PC-9 (cell line): ENCODE measurements at regions not wholly inside any gene's neighbourhood (a gene's known extent, or its start where the extent isn't known, plus 50 kb on each side); places are given as distances from the start of the nearest gene placed in this dataset.
A peak's percentile ranks its signal among the peaks of the same experiment; 100 is the strongest.

Experiments
- BruUV-seq: library from RNA; stranded (reverse); fragments of 400-500 nt; replicated peaks from 2 replicates; lab custom pipeline; 2021; lab: Mats Ljungman, UMichigan
- CTCF ChIA-PET: fragments of 300-600 bp; sonication (Branson Sonifier 250); formaldehyde crosslinking; loops from one replicate; lab custom pipeline; 2022; ENCODE audit warnings: antibody characterized with exemption; lab: Charles Lee
- POLR2A ChIA-PET: fragments of 300-600 bp; sonication (Branson Sonifier 250); formaldehyde crosslinking; loops from one replicate; lab custom pipeline; 2022; ENCODE audit warnings: antibody characterized with exemption; ENCODE audit not compliant: unreplicated experiment; lab: Charles Lee
- DNase-seq, 2 experiments: peaks; one replicate each; pipeline versions ENCODE4 v3.0.0 to v3.0.0-alpha.2; 2015 to 2022; ENCODE audit warnings: mixed read lengths in 1 of 2
- H2AFZ ChIP-seq: fragments of 200-600 bp; sonication (generic); 2 replicates; pipeline ENCODE4 v1.8.1; 2017; ENCODE audit warnings: antibody characterized with exemption
- H3F3A ChIP-seq: fragments of 200-600 bp; sonication (generic); 2 replicates; pipeline ENCODE4 v1.8.1; 2017; ENCODE audit warnings: antibody characterized with exemption, mild to moderate bottlenecking, low read depth; ENCODE audit not compliant: insufficient read depth
- H3K27ac ChIP-seq: fragments of 200-600 bp; sonication (generic); 2 replicates; pipeline ENCODE4 v1.6.1; 2016; ENCODE audit warnings: mixed run types
- H3K27me3 ChIP-seq: fragments of 200-600 bp; sonication (generic); 2 replicates; pipeline ENCODE4 v1.6.1; 2016; ENCODE audit warnings: low read depth, mixed run types; ENCODE audit not compliant: insufficient read depth
- H3K36me3 ChIP-seq: fragments of 200-600 bp; sonication (generic); 2 replicates; pipeline ENCODE4 v1.6.1; 2016; ENCODE audit warnings: low read depth, mixed run types
- H3K4me1 ChIP-seq: fragments of 200-600 bp; sonication (generic); replicated peaks from 2 replicates; pipeline ENCODE4 v1.6.1; 2016; ENCODE audit warnings: mixed run types; ENCODE audit not compliant: insufficient read depth
- H3K4me2 ChIP-seq: fragments of 200-600 bp; sonication (generic); 2 replicates; pipeline ENCODE4 v1.6.1; 2017; ENCODE audit warnings: mixed run types
- H3K4me3 ChIP-seq: fragments of 200-600 bp; sonication (generic); 2 replicates; pipeline ENCODE4 v1.6.1; 2016; ENCODE audit warnings: mixed run types
- H3K79me2 ChIP-seq: fragments of 200-600 bp; sonication (generic); 2 replicates; pipeline ENCODE4 v1.6.1; 2017; ENCODE audit warnings: low read depth, mixed run types
- H3K9me2 ChIP-seq: fragments of 200-600 bp; sonication (generic); 2 replicates; pipeline ENCODE4 v1.8.1; 2017; ENCODE audit warnings: mild to moderate bottlenecking; ENCODE audit not compliant: insufficient read depth
- H3K9me3 ChIP-seq: fragments of 200-600 bp; sonication (generic); 2 replicates; pipeline ENCODE4 v1.8.1; 2016; ENCODE audit warnings: low read depth; ENCODE audit not compliant: insufficient read depth
- H4K20me1 ChIP-seq: fragments of 200-600 bp; sonication (generic); 2 replicates; pipeline ENCODE4 v1.8.1; 2017; ENCODE audit not compliant: insufficient read depth
- CTCF ChIP-seq: fragments of 200-600 bp; sonication (generic); conservative IDR thresholded peaks from 2 replicates; pipeline ENCODE4 v1.6.1; 2017; ENCODE audit warnings: mixed run types, antibody characterized with exemption, mild to moderate bottlenecking, moderate library complexity
- EZH2 ChIP-seq: fragments of 200-600 bp; sonication (generic); IDR thresholded peaks from 2 replicates; pipeline ENCODE4 v1.8.0; 2017; ENCODE audit warnings: antibody characterized with exemption, low read depth
- intact Hi-C: fragments of 100-400 bp; cut with micrococcal nuclease; formaldehyde crosslinking; loops from one replicate; pipeline ENCODE4 v1.10.0; 2022; ENCODE audit not compliant: unreplicated experiment

GRCh38 chr6:15949982-15950381, 178.9 kb upstream of the MYLIP start:
- Histone ChIP-seq H3K9me2 (no peaks in the 10 kb centered on the region), H3K4me1 (no peaks in the 10 kb centered on the region), H3K4me3 (no peak overlapping the region), H3F3A (no peaks in the 10 kb centered on the region), H2AFZ (no peak overlapping the region), H3K4me2 (no peak overlapping the region), H3K36me3 (no peaks in the 10 kb centered on the region), H4K20me1 (no peaks in the 10 kb centered on the region), H3K9me3 (no peaks in the 10 kb centered on the region; the same call in 1 of the 2 replicates), H3K27ac (no peak overlapping the region), H3K79me2 (no peaks in the 10 kb centered on the region), H3K27me3 (peaks cover 46% of the 10 kb centered on the region)
- BruUV-seq = no TSS peak
- CTCF ChIA-PET = no interaction called here
- DNase-seq = no peak
- POLR2A ChIA-PET = no interaction called here
- intact Hi-C loops = no loop called here
- no peak for TF ChIP-seq EZH2

DNA sequence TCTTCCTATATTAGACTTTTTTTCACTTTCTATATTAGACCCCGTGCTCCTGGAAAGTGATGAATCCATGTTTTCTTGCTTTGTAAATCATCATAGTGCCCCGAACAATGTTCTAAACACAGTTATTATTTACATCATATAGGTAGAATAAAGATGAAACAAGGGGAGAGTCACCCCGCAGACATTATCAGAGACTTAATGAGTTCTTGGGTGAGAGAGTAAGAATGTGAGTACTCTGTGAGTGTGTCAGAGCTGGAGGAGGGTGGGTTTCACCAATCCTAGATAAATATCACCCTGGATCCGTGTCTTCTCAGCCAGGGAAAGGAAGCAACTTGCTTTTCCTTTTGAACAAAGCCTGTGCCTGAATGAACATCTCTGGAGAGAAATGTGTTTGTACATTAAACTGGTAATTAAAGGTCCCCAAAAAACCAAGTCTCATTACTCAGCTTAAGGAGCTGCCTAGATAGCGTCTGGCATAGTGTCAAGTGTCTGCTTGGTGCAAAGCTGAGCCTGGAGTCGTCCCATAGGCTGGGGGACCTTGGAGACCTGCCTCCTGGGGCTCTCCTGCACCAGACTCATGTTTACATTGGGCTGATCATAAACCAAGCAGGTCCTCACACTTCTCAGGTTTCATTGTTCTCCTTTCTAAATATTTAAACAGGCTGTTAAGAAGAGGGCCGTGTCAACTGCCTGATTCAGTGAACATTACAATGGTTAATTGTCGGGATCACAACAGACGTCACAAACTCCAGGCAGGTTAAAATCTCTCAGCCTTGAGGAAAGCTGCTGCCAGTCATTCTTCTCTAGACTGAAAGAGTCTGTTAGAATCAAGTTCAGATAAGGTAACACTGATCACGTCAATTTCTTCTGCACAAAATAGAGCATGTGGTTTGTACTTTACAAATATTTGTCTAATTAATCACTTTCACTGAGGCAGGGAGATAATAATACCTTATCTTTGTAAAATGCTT, 179.7 kb upstream of the MYLIP start:
- DNase-seq = peak in 1 of 2 experiments; percentile 40
- Histone ChIP-seq H3K9me3 (no peaks in the 10 kb centered on the region; the same call in 1 of the 2 replicates), H3K79me2 (no peaks in the 10 kb centered on the region), H3F3A (no peaks in the 10 kb centered on the region), H3K27me3 (peaks cover 50% of the 10 kb centered on the region), H2AFZ (no peak overlapping the region), H3K27ac (no peak overlapping the region), H4K20me1 (no peaks in the 10 kb centered on the region), H3K9me2 (no peaks in the 10 kb centered on the region), H3K36me3 (no peaks in the 10 kb centered on the region), H3K4me3 (no peak overlapping the region), H3K4me2 (no peak overlapping the region), H3K4me1 (no peaks in the 10 kb centered on the region)
- CTCF ChIA-PET = no interaction called here
- intact Hi-C loops = no loop called here
- no peak for TF ChIP-seq CTCF
- no peak for TF ChIP-seq EZH2
- POLR2A ChIA-PET = no interaction called here
- no TSS peak for BruUV-seq

DNA sequence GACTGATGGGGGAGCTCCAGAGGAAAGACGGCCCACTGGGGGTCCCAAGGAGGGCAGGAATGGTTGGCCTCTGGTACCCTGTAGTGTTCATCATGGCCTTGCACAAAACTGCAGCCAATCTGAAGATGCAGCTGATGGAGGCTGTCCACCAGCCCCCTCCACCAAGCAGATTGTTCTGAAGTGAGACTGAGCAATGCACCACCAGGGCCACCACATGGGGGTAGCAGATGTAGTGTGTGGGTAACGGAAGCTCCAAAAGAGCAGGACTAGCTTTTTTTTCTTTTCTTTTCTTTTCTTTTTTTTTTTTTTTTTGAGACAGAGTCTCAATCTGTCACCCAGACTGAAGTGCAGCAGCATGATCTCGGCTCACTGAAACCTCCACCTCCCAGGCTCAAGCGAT, 181.0 kb upstream of the MYLIP start:
- ChIA-PET POLR2A (no interaction called here), CTCF (no interaction called here)
- Histone ChIP-seq H3K9me2 (no peaks in the 10 kb centered on the region), H2AFZ (no peak overlapping the region), H3K9me3 (no peaks in the 10 kb centered on the region; the same call in 1 of the 2 replicates), H3K4me3 (no peak overlapping the region), H3K4me1 (no peaks in the 10 kb centered on the region), H3K27me3 (peaks cover 60% of the 10 kb centered on the region), H3K36me3 (no peaks in the 10 kb centered on the region), H3K27ac (no peak overlapping the region), H3F3A (no peaks in the 10 kb centered on the region), H4K20me1 (peaks cover 3% of the 10 kb centered on the region; the same call in 1 of the 2 replicates), H3K4me2 (no peak overlapping the region), H3K79me2 (no peaks in the 10 kb centered on the region)
- no TSS peak for BruUV-seq
- no peak for TF ChIP-seq EZH2
- intact Hi-C loops = no loop called here
- DNase-seq = no peak

DNA sequence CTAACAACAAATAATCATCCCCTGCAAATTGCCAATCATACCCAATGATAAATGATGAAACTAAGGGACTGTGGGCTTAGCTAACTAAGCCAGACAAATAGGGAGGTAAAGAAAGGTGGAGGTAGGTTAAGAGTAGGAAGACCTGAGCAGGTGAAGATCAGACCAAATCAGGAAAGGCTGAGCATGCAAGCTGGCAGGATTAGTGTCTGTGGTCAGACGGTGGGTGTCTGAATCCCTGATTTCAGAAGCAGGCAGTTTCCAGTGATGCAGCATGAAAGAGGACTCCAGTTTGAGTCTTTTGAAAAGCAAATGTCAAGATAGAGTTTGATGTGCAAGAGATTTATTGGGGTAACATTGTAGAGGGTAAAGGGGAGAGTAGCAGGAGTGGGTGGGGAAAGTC, 181.4 kb upstream of the MYLIP start:
- H3K4me2 ChIP-seq = no peak overlapping the region
- H4K20me1 ChIP-seq = peaks cover 3% of the 10 kb centered on the region; the same call in 1 of the 2 replicates
- H3K9me3 ChIP-seq = no peaks in the 10 kb centered on the region; the same call in 1 of the 2 replicates
- ChIA-PET CTCF (no interaction called here), POLR2A (no interaction called here)
- H3K36me3 ChIP-seq = no peaks in the 10 kb centered on the region
- no peaks in the 10 kb centered on the region for H3F3A ChIP-seq
- H3K27me3 ChIP-seq = peaks cover 65% of the 10 kb centered on the region
- no TSS peak for BruUV-seq
- DNase-seq = no peak
- TF ChIP-seq EZH2 (no peak), CTCF (no peak)
- H3K27ac ChIP-seq = no peak overlapping the region
- no peaks in the 10 kb centered on the region for H3K4me1 ChIP-seq
- intact Hi-C loops = no loop called here
- H3K4me3 ChIP-seq = no peak overlapping the region
- H3K79me2 ChIP-seq = no peaks in the 10 kb centered on the region
- H2AFZ ChIP-seq = no peak overlapping the region
- no peaks in the 10 kb centered on the region for H3K9me2 ChIP-seq
